GM19324 (cell line): ENCODE measurements at regions not wholly inside any gene's neighbourhood (a gene's known extent, or its start where the extent isn't known, plus 50 kb on each side); places are given as distances from the start of the nearest gene placed in this dataset.
"Not testable (repeated sequence)": the region's sequence is repeated elsewhere in the genome, so short reads cannot be mapped to it uniquely, and the experiment has no call there.

Experiments
- ATAC-seq: cut with Tn5 transposase; IDR thresholded peaks from one replicate; pipeline ENCODE4 v1.9.1; 2021; ENCODE audit warnings: mild to moderate bottlenecking, moderate library complexity; ENCODE audit not compliant: unreplicated experiment, low FRiP score

- no peak for ATAC-seq
Measured at GRCh38 chr15:89023311-89023961, 64.8 kb upstream of the ABHD2 start.

- ATAC-seq: no peak
Measured at GRCh38 chr15:89024418-89024817, 63.8 kb upstream of the ABHD2 start.

- no peak for ATAC-seq
Measured at GRCh38 chr15:89026167-89026566, 62.1 kb upstream of the ABHD2 start.

GRCh38 chr15:89028036-89028435 is 60.2 kb upstream of the ABHD2 start:
- no peak for ATAC-seq

GRCh38 chr15:89030311-89030710 is 57.9 kb upstream of the ABHD2 start:
- ATAC-seq: no peak

- ATAC-seq: not testable (repeated sequence)
Measured at GRCh38 chr15:89031637-89032285, 56.5 kb upstream of the ABHD2 start.

GRCh38 chr15:89034305-89034704 is 54.0 kb upstream of the ABHD2 start:
- ATAC-seq: no peak

- no peak for ATAC-seq
Measured at GRCh38 chr15:89035150-89035549, 53.1 kb upstream of the ABHD2 start.

- ATAC-seq: no peak
Measured at GRCh38 chr15:89035658-89036057, 52.6 kb upstream of the ABHD2 start.

GRCh38 chr15:89038146-89038545 is 50.1 kb upstream of the ABHD2 start:
- ATAC-seq: no peak
